GM19043 (cell line): ENCODE measurements at regions not wholly inside any gene's neighbourhood (a gene's known extent, or its start where the extent isn't known, plus 50 kb on each side); places are given as distances from the start of the nearest gene placed in this dataset.
A peak's percentile ranks its signal among the peaks of the same experiment; 100 is the strongest.

Experiments used
- ATAC-seq: cut with Tn5 transposase; IDR thresholded peaks from one replicate; pipeline ENCODE4 v1.9.1; 2021; ENCODE audit warnings: low read depth; ENCODE audit not compliant: unreplicated experiment

- ATAC-seq = no peak
These were observed 83.1 kb upstream of the TP63 start for GRCh38 chr3:189548053-189548452.

- ATAC-seq = no peak
These were observed 80.2 kb upstream of the TP63 start for GRCh38 chr3:189551007-189551406.

DNA sequence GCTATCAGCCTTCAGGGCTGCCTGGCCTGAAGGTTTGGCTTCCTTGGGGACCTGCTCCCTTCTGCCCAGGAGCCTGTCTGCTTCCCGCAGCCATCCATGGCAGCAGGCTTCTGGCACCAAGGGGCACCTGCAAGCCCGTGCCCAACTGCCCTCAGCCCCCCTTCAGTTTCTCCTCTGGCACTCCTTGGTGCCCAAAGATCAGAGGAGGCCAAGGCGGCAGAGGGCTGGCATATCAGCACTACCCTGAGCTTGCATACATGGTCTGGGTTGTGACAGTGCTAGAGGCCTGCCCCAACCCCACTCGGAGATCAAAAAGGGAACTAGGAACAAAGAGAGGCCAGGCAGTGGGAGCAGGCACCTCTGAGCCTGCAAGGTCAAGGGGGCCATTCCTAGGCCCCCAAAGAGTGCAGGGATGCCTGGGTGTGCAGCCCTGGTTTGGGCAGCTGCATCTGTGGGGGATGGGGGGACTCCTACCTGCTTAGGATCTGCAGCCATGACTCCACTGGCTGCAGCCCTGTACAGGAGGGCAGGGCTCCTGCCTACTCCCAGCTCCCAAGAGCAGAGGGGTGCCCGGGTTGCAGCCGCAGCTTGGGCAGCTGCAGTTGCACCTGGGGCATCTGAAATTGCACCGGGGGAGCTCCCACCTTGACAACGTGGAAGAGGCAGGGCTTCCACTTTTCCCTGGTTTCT, 76.2 kb upstream of the TP63 start:
- no peak for ATAC-seq

- no peak for ATAC-seq
These were observed 75.7 kb upstream of the TP63 start for GRCh38 chr3:189555558-189555881.

DNA sequence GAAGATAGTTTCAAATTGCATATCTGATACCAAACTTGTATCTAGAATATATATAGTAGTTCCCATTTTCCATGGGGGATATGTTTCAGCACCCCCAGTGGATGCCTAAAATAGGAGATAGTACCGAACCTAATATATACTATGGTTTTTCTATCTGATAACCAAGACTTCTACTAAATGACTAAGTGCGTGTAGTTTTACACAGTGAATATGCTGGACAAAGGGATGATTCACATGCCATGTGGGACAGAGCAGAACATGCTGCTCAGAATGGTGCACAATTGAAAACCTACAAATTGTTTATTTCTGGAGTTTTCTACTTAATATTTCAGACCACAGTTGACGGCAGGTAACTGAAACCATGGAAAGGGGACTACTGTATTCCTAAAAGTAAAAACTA, 73.4 kb upstream of the TP63 start:
- ATAC-seq = no peak

- no peak for ATAC-seq
These were observed 69.9 kb upstream of the TP63 start for GRCh38 chr3:189561256-189561655.

GRCh38 chr3:189563853-189564563, 67.2 kb upstream of the TP63 start:
- ATAC-seq = peak; percentile 70

GRCh38 chr3:189566550-189567130, 64.5 kb upstream of the TP63 start:
- no peak for ATAC-seq

GRCh38 chr3:189567322-189567721, 63.9 kb upstream of the TP63 start:
- ATAC-seq = no peak

DNA sequence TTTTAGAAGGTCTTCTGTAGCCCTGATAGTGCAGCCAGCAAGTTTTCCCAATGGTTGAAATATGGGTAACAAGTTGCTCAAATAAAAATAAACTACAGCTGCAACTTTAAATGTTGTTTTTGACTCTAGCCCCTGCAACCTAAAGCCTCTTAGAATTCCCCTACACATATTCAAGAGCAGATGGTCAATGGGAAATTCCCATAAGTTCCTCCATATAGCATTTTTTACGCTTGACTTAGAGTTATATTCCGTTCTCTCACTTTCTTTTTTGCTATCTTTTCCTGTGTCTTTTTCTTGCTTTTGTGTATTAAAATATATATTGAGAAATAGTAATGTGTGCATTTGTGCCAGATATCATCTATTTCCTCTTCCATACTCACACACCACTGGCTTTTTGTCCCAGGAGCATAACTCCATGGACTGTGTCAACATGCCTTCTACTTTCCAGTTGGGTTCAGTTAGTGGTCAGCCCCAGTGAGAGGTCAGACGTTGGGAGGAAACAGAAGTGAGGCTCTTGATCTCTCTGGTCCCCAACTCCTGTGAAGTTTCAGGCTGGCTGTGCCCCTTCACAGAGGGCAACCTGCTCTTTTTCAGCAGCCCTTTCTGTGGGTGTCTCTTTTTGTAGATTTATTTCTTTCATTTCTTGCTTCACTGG, 63.3 kb upstream of the TP63 start:
- ATAC-seq = peak; percentile 29

DNA sequence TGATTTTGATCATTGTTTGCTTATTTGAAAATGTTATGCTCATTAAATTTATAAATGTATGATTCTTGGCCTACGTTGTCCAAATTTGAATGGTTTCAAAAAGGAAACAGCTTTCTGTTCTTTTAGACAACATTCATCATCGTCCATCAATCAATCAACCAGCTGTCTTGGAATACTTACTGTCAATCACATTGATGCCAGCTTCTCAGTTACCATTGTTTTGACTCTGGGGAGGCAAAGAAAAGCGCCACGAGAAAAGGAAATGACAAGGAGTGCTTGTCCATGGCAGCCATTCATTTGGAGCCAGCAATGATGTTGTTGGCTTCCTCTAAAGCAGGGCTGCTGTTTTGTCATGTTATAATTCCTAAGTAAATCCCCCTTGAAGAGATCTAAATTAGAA, 62.2 kb upstream of the TP63 start:
- no peak for ATAC-seq

- no peak for ATAC-seq
These were observed 61.7 kb upstream of the TP63 start for GRCh38 chr3:189569473-189569872.

GRCh38 chr3:189570916-189571315, 60.3 kb upstream of the TP63 start:
- peak; percentile 45 for ATAC-seq

DNA sequence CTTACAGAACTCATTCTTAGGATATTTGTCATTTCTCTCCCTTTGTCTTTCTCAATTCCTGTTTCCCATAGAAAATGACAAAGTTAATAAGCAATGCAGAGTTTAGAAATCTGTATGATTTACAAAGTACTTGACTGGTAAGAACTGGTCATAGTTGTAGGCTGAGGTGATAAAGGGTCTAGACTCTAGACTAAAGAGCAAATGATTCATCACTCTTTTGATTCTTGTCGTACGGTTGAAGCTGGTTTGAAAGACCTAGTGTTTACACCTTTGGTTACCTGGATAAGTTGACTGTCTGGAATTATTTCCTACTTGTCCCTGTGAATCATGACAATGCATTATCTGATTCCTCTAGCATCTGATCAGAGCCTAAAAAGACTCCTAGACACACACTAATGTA, 58.9 kb upstream of the TP63 start:
- no peak for ATAC-seq

DNA sequence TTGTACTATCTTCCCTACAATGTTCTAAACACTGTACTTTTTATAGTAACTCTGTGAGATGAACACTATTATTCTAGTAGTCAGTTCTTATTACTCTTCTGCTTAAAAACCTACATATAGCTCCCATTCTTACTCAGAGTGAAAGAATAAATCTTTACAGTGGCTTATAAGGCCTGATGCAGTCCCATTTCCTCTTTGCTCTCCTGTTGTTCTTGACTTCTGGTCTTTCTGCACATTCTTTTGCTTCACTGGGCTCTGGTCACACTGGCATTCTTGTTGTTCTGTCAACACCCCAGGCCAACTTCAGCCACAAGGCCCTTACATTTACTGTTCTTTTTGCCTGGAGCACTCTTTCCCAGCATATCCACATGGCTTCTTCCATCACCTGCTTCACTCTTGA, 58.2 kb upstream of the TP63 start:
- ATAC-seq = peak; percentile 38

- no peak for ATAC-seq
These were observed 54.7 kb upstream of the TP63 start for GRCh38 chr3:189576486-189576885.

DNA sequence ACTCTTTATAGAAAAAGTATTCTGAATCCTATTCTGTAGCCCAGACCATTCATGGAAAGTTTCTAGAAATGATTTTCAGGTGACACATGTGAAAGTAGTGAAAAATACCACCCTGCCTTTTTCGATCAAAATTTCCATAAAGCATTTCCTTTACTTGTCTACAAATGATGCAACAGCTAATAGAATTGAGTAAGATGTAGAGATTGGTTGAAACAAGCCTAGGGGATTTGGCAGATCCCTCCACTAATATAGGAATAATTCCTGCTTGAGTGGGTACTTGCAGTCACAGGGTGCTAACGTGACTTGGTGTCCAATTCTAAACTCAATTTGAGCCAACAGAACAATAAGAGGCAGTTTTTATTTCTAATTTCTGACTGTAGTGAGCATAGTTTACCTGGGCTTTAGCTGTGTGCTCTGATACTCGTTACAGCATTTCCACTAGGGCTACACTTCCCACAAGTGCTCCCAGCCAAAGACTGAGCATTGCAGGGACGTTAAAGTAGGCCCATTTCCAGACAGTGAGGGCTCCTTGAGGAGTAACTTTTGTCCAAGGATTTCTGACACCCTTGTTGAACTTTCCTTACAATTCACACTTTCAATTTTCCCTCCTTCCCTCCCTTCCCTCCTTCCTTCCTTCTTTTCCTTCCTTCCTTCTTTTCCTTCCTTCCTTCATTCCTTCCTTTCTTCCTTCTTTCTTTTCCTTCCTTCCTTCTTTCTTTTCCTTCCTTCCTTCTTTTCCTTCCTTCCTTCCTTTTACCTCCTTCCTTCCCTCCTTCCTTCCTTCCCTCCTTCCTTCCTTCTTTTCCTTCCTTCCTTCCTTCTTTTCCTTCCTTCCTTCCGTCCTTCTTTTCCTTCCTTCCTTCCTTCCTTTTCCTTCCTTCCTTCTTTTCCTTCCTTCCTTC, 53.9 kb upstream of the TP63 start:
- no peak for ATAC-seq

DNA sequence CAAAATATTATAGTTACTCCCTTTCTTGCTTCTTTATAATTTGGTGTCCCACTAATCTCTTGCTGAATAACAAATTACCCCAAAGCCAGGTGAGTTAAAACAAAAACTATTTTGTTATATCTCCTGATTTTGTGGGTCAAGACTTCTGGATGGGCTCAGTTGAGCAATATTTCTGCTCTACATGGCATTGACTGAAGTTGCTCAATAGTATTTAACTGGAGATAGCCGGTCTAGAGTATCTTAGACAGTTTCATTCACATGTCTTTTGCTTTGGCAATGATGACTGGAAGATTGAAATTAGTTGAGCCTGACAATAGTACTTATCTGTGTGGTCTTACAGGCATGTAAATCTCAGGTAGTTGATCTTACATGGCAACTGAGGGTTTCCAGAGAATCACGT, 51.0 kb upstream of the TP63 start:
- no peak for ATAC-seq
